ENCODE measurements at regions not wholly inside any gene's neighbourhood (a gene's known extent, or its start where the extent isn't known, plus 50 kb on each side); places are given as distances from the start of the nearest gene placed in this dataset.

- no peak overlapping the region for H3K27ac ChIP-seq (replicated peaks; ENCODE audit: low read length)
- H2BK15ac ChIP-seq (ENCODE audit: low read length): no peak overlapping the region
- H2BK120ac ChIP-seq (ENCODE audit: low read depth, low read length): no peak overlapping the region
- H3K9me3 ChIP-seq (replicated peaks in 1 of 2; ENCODE audit: control insufficient read depth in 2 of 2, insufficient read depth in 1 of 2, low read depth in 1 of 2, low read length in 2 of 2): no peaks in the 10 kb centered on the region
- no peak overlapping the region for H3K18ac ChIP-seq (ENCODE audit: low read length)
- no peak overlapping the region for H2AK5ac ChIP-seq (ENCODE audit: low read depth, low read length)
- no peaks in the 10 kb centered on the region for H3K4me1 ChIP-seq (ENCODE audit: control insufficient read depth in 2 of 2, insufficient read depth in 1 of 2, low read depth in 1 of 2, low read length in 2 of 2)
- no peaks in the 10 kb centered on the region for H3K36me3 ChIP-seq (replicated peaks in 1 of 2; ENCODE audit: control insufficient read depth in 2 of 2, insufficient read depth in 2 of 2, low read length in 2 of 2)
- H3K27me3 ChIP-seq (ENCODE audit: control insufficient read depth in 3 of 3, insufficient read depth in 3 of 3, low read depth in 1 of 3, low read length in 3 of 3): no peaks in the 10 kb centered on the region
- H4K91ac ChIP-seq (ENCODE audit: low read depth, low read length, poor library complexity): no peak overlapping the region
- no peak overlapping the region for H2BK5ac ChIP-seq (ENCODE audit: low read length)
- DNase-seq (ENCODE audit: low spot score): no peak
- H2AFZ ChIP-seq (ENCODE audit: low read length): no peak overlapping the region
- H3K4me3 ChIP-seq (ENCODE audit: low read length in 2 of 2): no peak overlapping the region
- WGBS, 2 donors (ENCODE audit: extremely low coverage in 2 of 2, insufficient read length in 2 of 2, insufficient replicate concordance in 1 of 2): no CpG with 5 or more reads among the region's 7 CpGs
- no peaks in the 10 kb centered on the region for H3K79me1 ChIP-seq (ENCODE audit: low read depth, low read length)
- no peak overlapping the region for H3K4me2 ChIP-seq (ENCODE audit: insufficient read depth, low read length, poor library complexity, severe bottlenecking)
- no peak overlapping the region for H3K23ac ChIP-seq (ENCODE audit: low read depth, low read length, poor library complexity)
- H2BK12ac ChIP-seq (ENCODE audit: low read length): no peak overlapping the region
- no peak overlapping the region for H4K8ac ChIP-seq (ENCODE audit: low read depth, low read length)
- H3K4ac ChIP-seq (ENCODE audit: low read length): no peak overlapping the region
- H3K9ac ChIP-seq (ENCODE audit: low read depth, low read length, poor library complexity): no peak overlapping the region
- no peak overlapping the region for H3K14ac ChIP-seq (ENCODE audit: low read length)
These were observed 304.8 kb downstream of the QDPR start for GRCh38 chr4:17206829-17207801.

DNA sequence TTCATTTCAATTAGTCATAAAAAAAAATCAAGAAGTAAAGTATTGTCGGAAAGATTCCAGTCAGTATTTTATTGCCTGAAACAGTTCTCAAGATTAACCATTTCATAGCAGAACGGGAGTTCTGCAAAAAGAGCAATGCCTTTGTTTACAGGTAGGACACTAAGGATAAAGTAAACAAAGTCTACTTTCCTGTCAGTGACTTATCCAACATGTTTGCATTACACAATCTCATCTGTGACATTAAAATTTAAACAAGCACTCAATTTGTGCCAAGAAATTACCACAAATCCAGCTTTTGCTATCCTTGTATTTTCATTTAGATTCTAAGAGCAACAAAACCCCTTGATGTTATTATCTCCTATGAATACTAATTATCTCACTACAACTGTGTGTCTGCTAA lies 306.5 kb upstream of the LDB2 start:
- no peak overlapping the region for H3K4me3 ChIP-seq (ENCODE audit: low read length in 2 of 2)
- no peaks in the 10 kb centered on the region for H3K27me3 ChIP-seq (ENCODE audit: control insufficient read depth in 3 of 3, insufficient read depth in 3 of 3, low read depth in 1 of 3, low read length in 3 of 3)
- H3K27ac ChIP-seq (replicated peaks; ENCODE audit: low read length): no peak overlapping the region
- H3K9me3 ChIP-seq (replicated peaks in 1 of 2; ENCODE audit: control insufficient read depth in 2 of 2, insufficient read depth in 1 of 2, low read depth in 1 of 2, low read length in 2 of 2): no peaks in the 10 kb centered on the region
- no peak overlapping the region for H4K91ac ChIP-seq (ENCODE audit: low read depth, low read length, poor library complexity)
- no peak overlapping the region for H2BK15ac ChIP-seq (ENCODE audit: low read length)
- no peak for DNase-seq (ENCODE audit: low spot score)
- no peak overlapping the region for H2AFZ ChIP-seq (ENCODE audit: low read length)
- no CpG with 5 or more reads among the region's 2 CpGs for WGBS, 2 donors (ENCODE audit: extremely low coverage in 2 of 2, insufficient read length in 2 of 2, insufficient replicate concordance in 1 of 2)
- no peak overlapping the region for H2BK12ac ChIP-seq (ENCODE audit: low read length)
- no peak overlapping the region for H4K8ac ChIP-seq (ENCODE audit: low read depth, low read length)
- H3K4ac ChIP-seq (ENCODE audit: low read length): no peak overlapping the region
- H3K9ac ChIP-seq (ENCODE audit: low read depth, low read length, poor library complexity): no peak overlapping the region
- H3K36me3 ChIP-seq (replicated peaks in 1 of 2; ENCODE audit: control insufficient read depth in 2 of 2, insufficient read depth in 2 of 2, low read length in 2 of 2): no peaks in the 10 kb centered on the region
- no peak overlapping the region for H3K4me2 ChIP-seq (ENCODE audit: insufficient read depth, low read length, poor library complexity, severe bottlenecking)
- H3K14ac ChIP-seq (ENCODE audit: low read length): no peak overlapping the region
- H3K4me1 ChIP-seq (ENCODE audit: control insufficient read depth in 2 of 2, insufficient read depth in 1 of 2, low read depth in 1 of 2, low read length in 2 of 2): no peaks in the 10 kb centered on the region
- H3K79me1 ChIP-seq (ENCODE audit: low read depth, low read length): no peaks in the 10 kb centered on the region
- H2BK5ac ChIP-seq (ENCODE audit: low read length): no peak overlapping the region
- H2BK120ac ChIP-seq (ENCODE audit: low read depth, low read length): no peak overlapping the region
- H2AK5ac ChIP-seq (ENCODE audit: low read depth, low read length): no peak overlapping the region
- H3K23ac ChIP-seq (ENCODE audit: low read depth, low read length, poor library complexity): no peak overlapping the region
- H3K18ac ChIP-seq (ENCODE audit: low read length): no peak overlapping the region

DNA sequence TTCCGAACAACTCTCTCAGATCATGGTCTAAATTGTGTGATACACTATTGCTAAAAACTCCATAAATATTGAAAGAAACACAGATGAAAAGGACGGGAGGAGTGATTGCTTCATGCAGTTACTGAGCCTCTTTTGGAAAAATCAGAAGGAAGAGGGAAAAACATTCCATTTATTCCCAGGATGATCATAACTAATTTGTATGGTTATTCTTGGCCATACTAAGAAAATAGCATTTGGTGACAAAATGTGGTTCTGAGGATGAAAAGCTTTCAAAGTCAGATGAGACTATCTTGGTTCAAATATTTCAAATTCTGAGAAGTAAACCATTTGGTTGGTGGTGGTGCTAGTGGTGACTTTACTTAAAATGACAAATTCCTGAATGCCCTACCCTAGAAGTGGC lies 305.4 kb upstream of the LDB2 start:
- DNase-seq (ENCODE audit: low spot score): no peak
- H3K4ac ChIP-seq (ENCODE audit: low read length): no peak overlapping the region
- H2BK120ac ChIP-seq (ENCODE audit: low read depth, low read length): no peak overlapping the region
- WGBS, 2 donors (ENCODE audit: extremely low coverage in 2 of 2, insufficient read length in 2 of 2, insufficient replicate concordance in 1 of 2): no CpG with 5 or more reads among the region's 2 CpGs
- H4K8ac ChIP-seq (ENCODE audit: low read depth, low read length): no peak overlapping the region
- H2BK5ac ChIP-seq (ENCODE audit: low read length): no peak overlapping the region
- no peak overlapping the region for H2AK5ac ChIP-seq (ENCODE audit: low read depth, low read length)
- H3K4me3 ChIP-seq (ENCODE audit: low read length in 2 of 2): no peak overlapping the region
- H3K9me3 ChIP-seq (replicated peaks in 1 of 2; ENCODE audit: control insufficient read depth in 2 of 2, insufficient read depth in 1 of 2, low read depth in 1 of 2, low read length in 2 of 2): no peaks in the 10 kb centered on the region
- no peak overlapping the region for H3K18ac ChIP-seq (ENCODE audit: low read length)
- no peak overlapping the region for H2BK12ac ChIP-seq (ENCODE audit: low read length)
- no peak overlapping the region for H2BK15ac ChIP-seq (ENCODE audit: low read length)
- H3K27ac ChIP-seq (replicated peaks; ENCODE audit: low read length): no peak overlapping the region
- no peaks in the 10 kb centered on the region for H3K79me1 ChIP-seq (ENCODE audit: low read depth, low read length)
- H4K91ac ChIP-seq (ENCODE audit: low read depth, low read length, poor library complexity): no peak overlapping the region
- H3K27me3 ChIP-seq (ENCODE audit: control insufficient read depth in 3 of 3, insufficient read depth in 3 of 3, low read depth in 1 of 3, low read length in 3 of 3): no peaks in the 10 kb centered on the region
- no peak overlapping the region for H2AFZ ChIP-seq (ENCODE audit: low read length)
- no peak overlapping the region for H3K4me2 ChIP-seq (ENCODE audit: insufficient read depth, low read length, poor library complexity, severe bottlenecking)
- no peaks in the 10 kb centered on the region for H3K36me3 ChIP-seq (replicated peaks in 1 of 2; ENCODE audit: control insufficient read depth in 2 of 2, insufficient read depth in 2 of 2, low read length in 2 of 2)
- H3K9ac ChIP-seq (ENCODE audit: low read depth, low read length, poor library complexity): no peak overlapping the region
- no peaks in the 10 kb centered on the region for H3K4me1 ChIP-seq (ENCODE audit: control insufficient read depth in 2 of 2, insufficient read depth in 1 of 2, low read depth in 1 of 2, low read length in 2 of 2)
- no peak overlapping the region for H3K23ac ChIP-seq (ENCODE audit: low read depth, low read length, poor library complexity)
- no peak overlapping the region for H3K14ac ChIP-seq (ENCODE audit: low read length)

- Histone ChIP-seq H2AFZ (ENCODE audit: low read length) (peak overlapping the region; percentile 31), H2AK5ac (ENCODE audit: low read depth, low read length) (no peak overlapping the region), H3K27me3 (ENCODE audit: control insufficient read depth in 3 of 3, insufficient read depth in 3 of 3, low read depth in 1 of 3, low read length in 3 of 3) (no peaks in the 10 kb centered on the region), H2BK15ac (ENCODE audit: low read length) (no peak overlapping the region), H3K23ac (ENCODE audit: low read depth, low read length, poor library complexity) (no peak overlapping the region), H2BK120ac (ENCODE audit: low read depth, low read length) (no peak overlapping the region), H3K79me1 (ENCODE audit: low read depth, low read length) (no peaks in the 10 kb centered on the region), H3K14ac (ENCODE audit: low read length) (no peak overlapping the region), H4K91ac (ENCODE audit: low read depth, low read length, poor library complexity) (no peak overlapping the region), H2BK5ac (ENCODE audit: low read length) (no peak overlapping the region), H3K4me3 (ENCODE audit: low read length in 2 of 2) (no peak overlapping the region), H2BK12ac (ENCODE audit: low read length) (no peak overlapping the region), H3K4ac (ENCODE audit: low read length) (no peak overlapping the region), H3K4me1 (ENCODE audit: control insufficient read depth in 2 of 2, insufficient read depth in 1 of 2, low read depth in 1 of 2, low read length in 2 of 2) (no peaks in the 10 kb centered on the region), H3K4me2 (ENCODE audit: insufficient read depth, low read length, poor library complexity, severe bottlenecking) (no peak overlapping the region), H3K18ac (ENCODE audit: low read length) (peak overlapping the region; percentile 9), H3K36me3 (replicated peaks in 1 of 2; ENCODE audit: control insufficient read depth in 2 of 2, insufficient read depth in 2 of 2, low read length in 2 of 2) (no peaks in the 10 kb centered on the region), H3K9ac (ENCODE audit: low read depth, low read length, poor library complexity) (no peak overlapping the region), H4K8ac (ENCODE audit: low read depth, low read length) (no peak overlapping the region), H3K27ac (replicated peaks; ENCODE audit: low read length) (no peak overlapping the region), H3K9me3 (replicated peaks in 1 of 2; ENCODE audit: control insufficient read depth in 2 of 2, insufficient read depth in 1 of 2, low read depth in 1 of 2, low read length in 2 of 2) (peaks cover 0 to 4% of the 10 kb centered on the region in 2 donors)
- no CpG with 5 or more reads among the region's 4 CpGs for WGBS, 2 donors (ENCODE audit: extremely low coverage in 2 of 2, insufficient read length in 2 of 2, insufficient replicate concordance in 1 of 2)
- DNase-seq (ENCODE audit: low spot score): no peak
These were observed 298.6 kb upstream of the LDB2 start for GRCh38 chr4:17197070-17197469.

All from neuronal stem cell (in vitro differentiated cells).